Ovary (tissue), 7 donors: ENCODE measurements at regions not wholly inside any gene's neighbourhood (a gene's known extent, or its start where the extent isn't known, plus 50 kb on each side); places are given as distances from the start of the nearest gene placed in this dataset.
A peak's percentile ranks its signal among the peaks of the same experiment; 100 is the strongest.

ENCODE experiments used
- DNase-seq, 5 donors: peaks; one replicate each; pipeline ENCODE4 v3.0.0-alpha.2; 2019 to 2020
- H3K27ac ChIP-seq, 2 donors: fragments of 200-600 bp; one replicate each; pipeline versions ENCODE4 v1.5.1 to v1.8.0; 2019 to 2022
- H3K27me3 ChIP-seq: fragments of 200-600 bp; one replicate; pipeline ENCODE4 v1.8.0; 2022
- H3K36me3 ChIP-seq: fragments of 200-600 bp; sonication (generic); one replicate; pipeline ENCODE4 v1.5.1; 2019
- H3K4me1 ChIP-seq: one replicate; pipeline ENCODE4 v1.8.1; 2013; ENCODE audit warnings: mild to moderate bottlenecking, moderate library complexity; ENCODE audit not compliant: insufficient read depth
- H3K4me3 ChIP-seq: fragments of 200-600 bp; sonication (generic); one replicate; pipeline ENCODE4 v1.5.1; 2017
- H3K9me3 ChIP-seq, 2 donors: fragments of 200-600 bp in 1 of 2; sonication (generic) in 1 of 2; one replicate each; pipeline versions ENCODE4 v1.5.1 to v1.8.1; 2013 to 2019; ENCODE audit warnings: mild to moderate bottlenecking in 1 of 2, moderate library complexity in 1 of 2
- CTCF ChIP-seq, 3 donors: fragments of 450-650 bp in 2 of 3; fragments of 200-600 bp in 1 of 3; IDR thresholded peaks; one replicate each; pipeline versions ENCODE4 v1.5.1 to v1.8.0; 2016 to 2022; ENCODE audit warnings: antibody characterized with exemption in 3 of 3, mild to moderate bottlenecking in 1 of 3
- EP300 ChIP-seq: sonication (generic); formaldehyde crosslinking; IDR thresholded peaks from one replicate; pipeline ENCODE4 v1.6.1; 2017; ENCODE audit warnings: antibody characterized with exemption
- POLR2A ChIP-seq: fragments of 450-650 bp; IDR thresholded peaks from one replicate; pipeline ENCODE4 v1.6.1; 2017; ENCODE audit warnings: antibody characterized with exemption, mild to moderate bottlenecking, moderate library complexity
- WGBS, 3 donors: extraction: QIAGEN DNeasy Blood & Tissue Kit in 1 of 3; methylation state at CpG; one replicate each; pipeline versions ENCODE4 v1.1.5 to v1.1.7; 2013 to 2017; 5-methylcytosine and 5-hydroxymethylcytosine counted together
- intact Hi-C, 4 donors: fragments of 100-400 bp; cut with DNase I; formaldehyde crosslinking; loops; one replicate each; pipeline versions ENCODE4 v1.11.0 to v1.15.1; 2022 to 2023
- donor health status: DM: no; HTN: no; CAD: no; lungs with moderate emphysema.
- donor health status: DM: no; HTN: no; CAD: no.
- donor health status: Bipolar disorder and iron deficiency.
- donor health status: DM: no; HTN: no; CAD: no.
- donor health status: DM: yes; HTN: yes; CAD: no.

- TF ChIP-seq POLR2A (no peak), CTCF (IDR thresholded peaks at IDR 0.05) (no peak)
- intact Hi-C loops, result no loop called here
- DNase-seq, result no peak
- Histone ChIP-seq H3K27ac (no peak overlapping the region), H3K36me3 (no peaks in the 10 kb centered on the region), H3K9me3 (peaks cover 0 to 4% of the 10 kb centered on the region in 2 donors), H3K4me3 (no peak overlapping the region), H3K4me1 (no peaks in the 10 kb centered on the region), H3K27me3 (no peaks in the 10 kb centered on the region)
- 71 to 79% (median 73%) methylated on average over 7 of the region's 7 CpGs for WGBS, 3 donors
These were observed 210.1 kb upstream of the DIO3 start for GRCh38 chr14:101351146-101351545.

GRCh38 chr14:101351769-101352168 lies 209.5 kb upstream of the DIO3 start:
- DNase-seq, result no peak
- 85 to 97% (median 90%) methylated on average over 5 of the region's 5 CpGs for WGBS, 3 donors
- Histone ChIP-seq H3K4me1 (no peaks in the 10 kb centered on the region), H3K9me3 (peaks cover 0 to 4% of the 10 kb centered on the region in 2 donors), H3K27me3 (no peaks in the 10 kb centered on the region), H3K27ac (no peak overlapping the region), H3K36me3 (no peaks in the 10 kb centered on the region), H3K4me3 (no peak overlapping the region)
- intact Hi-C loops, result no loop called here
- TF ChIP-seq POLR2A, result no peak
- no peak for TF ChIP-seq CTCF (IDR thresholded peaks at IDR 0.05)
- TF ChIP-seq EP300, result no peak

- DNase-seq, result no peak
- TF ChIP-seq POLR2A (no peak), CTCF (IDR thresholded peaks at IDR 0.05) (no peak), EP300 (no peak)
- H3K27ac ChIP-seq, result no peak overlapping the region
- intact Hi-C loops, result no loop called here
- H3K4me1 ChIP-seq, result no peaks in the 10 kb centered on the region
- H3K27me3 ChIP-seq, result no peaks in the 10 kb centered on the region
- H3K36me3 ChIP-seq, result no peaks in the 10 kb centered on the region
- WGBS, 3 donors, result 90 to 92% (median 91%) methylated on average over 8 of the region's 8 CpGs
- no peak overlapping the region for H3K4me3 ChIP-seq
- H3K9me3 ChIP-seq, result peaks cover 0 to 4% of the 10 kb centered on the region in 2 donors
These were observed 208.7 kb upstream of the DIO3 start for GRCh38 chr14:101352567-101352966.

- H3K27ac ChIP-seq, result no peak overlapping the region
- intact Hi-C loops, result no loop called here
- WGBS, 3 donors, result 83 to 94% (median 91%) methylated on average over 2 of the region's 2 CpGs
- H3K4me1 ChIP-seq, result peaks cover 4% of the 10 kb centered on the region
- no peak overlapping the region for H3K4me3 ChIP-seq
- H3K36me3 ChIP-seq, result no peaks in the 10 kb centered on the region
- no peaks in the 10 kb centered on the region for H3K27me3 ChIP-seq
- H3K9me3 ChIP-seq, result peaks cover 0 to 4% of the 10 kb centered on the region in 2 donors
- DNase-seq, result no peak
- TF ChIP-seq POLR2A (no peak), EP300 (no peak), CTCF (IDR thresholded peaks at IDR 0.05) (no peak)
These were observed 207.9 kb upstream of the DIO3 start for GRCh38 chr14:101353422-101353821.

GRCh38 chr14:101354726-101355125 lies 206.6 kb upstream of the DIO3 start:
- H3K27ac ChIP-seq, result no peak overlapping the region
- intact Hi-C loops, result no loop called here
- no peaks in the 10 kb centered on the region for H3K27me3 ChIP-seq
- H3K4me3 ChIP-seq, result no peak overlapping the region
- no peaks in the 10 kb centered on the region for H3K36me3 ChIP-seq
- H3K9me3 ChIP-seq, result no peaks in the 10 kb centered on the region
- H3K4me1 ChIP-seq, result peaks cover 18% of the 10 kb centered on the region
- peak in 1 of 5 donors; percentile 6 for DNase-seq
- TF ChIP-seq CTCF (IDR thresholded peaks at IDR 0.05) (no peak), POLR2A (no peak), EP300 (no peak)
- WGBS, 3 donors, result 79 to 95% (median 85%) methylated on average over 2 of the region's 2 CpGs
